Glutamatergic neuron (in vitro differentiated cells): ENCODE measurements at regions not wholly inside any gene's neighbourhood (a gene's known extent, or its start where the extent isn't known, plus 50 kb on each side); places are given as distances from the start of the nearest gene placed in this dataset.

Experiments used
- DNase-seq: peaks from one replicate; pipeline ENCODE4 v3.0.0; 2022
- H3K27ac Mint-ChIP-seq: one replicate; pipeline ENCODE4 v1.8.0; 2020; ENCODE audit warnings: mild to moderate bottlenecking, mixed read lengths, inconsistent platforms; ENCODE audit not compliant: unreplicated experiment
- H3K27me3 Mint-ChIP-seq: one replicate; pipeline ENCODE4 v1.8.0; 2020; ENCODE audit warnings: mild to moderate bottlenecking, moderate library complexity, mixed read lengths, inconsistent platforms; ENCODE audit not compliant: unreplicated experiment
- H3K36me3 Mint-ChIP-seq: one replicate; pipeline ENCODE4 v1.8.0; 2020; ENCODE audit warnings: mild to moderate bottlenecking, mixed read lengths, inconsistent platforms; ENCODE audit not compliant: unreplicated experiment
- H3K4me1 Mint-ChIP-seq: one replicate; pipeline ENCODE4 v1.8.0; 2020; ENCODE audit warnings: mild to moderate bottlenecking, low read depth, mixed read lengths, inconsistent platforms; ENCODE audit not compliant: unreplicated experiment
- H3K4me3 Mint-ChIP-seq: one replicate; pipeline ENCODE4 v1.8.0; 2020; ENCODE audit warnings: mild to moderate bottlenecking, mixed read lengths, inconsistent platforms; ENCODE audit not compliant: unreplicated experiment
- H3K9me3 Mint-ChIP-seq: one replicate; pipeline ENCODE4 v1.8.0; 2020; ENCODE audit warnings: mild to moderate bottlenecking, moderate library complexity, mixed read lengths, inconsistent platforms; ENCODE audit not compliant: unreplicated experiment
- CTCF ChIP-seq: fragments of 200-600 bp; sonication (generic); IDR thresholded peaks from one replicate; pipeline ENCODE4 v1.5.0; 2021; ENCODE audit not compliant: partially characterized antibody, unreplicated experiment

GRCh38 chr14:81970307-81970706, 436.7 kb upstream of the SEL1L start:
- peaks cover 1% of the 10 kb centered on the region for H3K9me3 Mint-ChIP-seq
- peaks cover 14% of the 10 kb centered on the region for H3K36me3 Mint-ChIP-seq
- TF ChIP-seq CTCF, result no peak
- H3K27ac Mint-ChIP-seq, result no peak overlapping the region
- no peaks in the 10 kb centered on the region for H3K27me3 Mint-ChIP-seq
- H3K4me3 Mint-ChIP-seq, result no peak overlapping the region
- DNase-seq, result no peak
- H3K4me1 Mint-ChIP-seq, result no peaks in the 10 kb centered on the region

- Mint-ChIP-seq H3K4me3 (no peak overlapping the region), H3K27ac (no peak overlapping the region), H3K36me3 (peaks cover 14% of the 10 kb centered on the region), H3K27me3 (no peaks in the 10 kb centered on the region), H3K9me3 (peaks cover 1% of the 10 kb centered on the region), H3K4me1 (no peaks in the 10 kb centered on the region)
- no peak for TF ChIP-seq CTCF
- DNase-seq, result no peak
These were observed 438.3 kb upstream of the SEL1L start for GRCh38 chr14:81971911-81972310.

GRCh38 chr14:81972601-81973000, 438.9 kb upstream of the SEL1L start:
- H3K27me3 Mint-ChIP-seq, result no peaks in the 10 kb centered on the region
- DNase-seq, result no peak
- H3K4me1 Mint-ChIP-seq, result no peaks in the 10 kb centered on the region
- H3K9me3 Mint-ChIP-seq, result peaks cover 1% of the 10 kb centered on the region
- no peak for TF ChIP-seq CTCF
- no peak overlapping the region for H3K27ac Mint-ChIP-seq
- H3K4me3 Mint-ChIP-seq, result no peak overlapping the region
- peaks cover 14% of the 10 kb centered on the region for H3K36me3 Mint-ChIP-seq

GRCh38 chr14:81974543-81974942, 440.9 kb upstream of the SEL1L start:
- no peaks in the 10 kb centered on the region for H3K4me1 Mint-ChIP-seq
- no peaks in the 10 kb centered on the region for H3K9me3 Mint-ChIP-seq
- no peak overlapping the region for H3K27ac Mint-ChIP-seq
- H3K36me3 Mint-ChIP-seq, result peaks cover 6% of the 10 kb centered on the region
- no peak overlapping the region for H3K4me3 Mint-ChIP-seq
- no peak for TF ChIP-seq CTCF
- DNase-seq, result no peak
- H3K27me3 Mint-ChIP-seq, result no peaks in the 10 kb centered on the region

GRCh38 chr14:81980601-81981306, 447.1 kb upstream of the SEL1L start:
- H3K4me1 Mint-ChIP-seq, result no peaks in the 10 kb centered on the region
- no peaks in the 10 kb centered on the region for H3K27me3 Mint-ChIP-seq
- no peak overlapping the region for H3K27ac Mint-ChIP-seq
- no peaks in the 10 kb centered on the region for H3K36me3 Mint-ChIP-seq
- no peak overlapping the region for H3K4me3 Mint-ChIP-seq
- no peak for TF ChIP-seq CTCF
- H3K9me3 Mint-ChIP-seq, result no peaks in the 10 kb centered on the region
- DNase-seq, result no peak
